M059J (cell line): ENCODE measurements at regions not wholly inside any gene's neighbourhood (a gene's known extent, or its start where the extent isn't known, plus 50 kb on each side); places are given as distances from the start of the nearest gene placed in this dataset.

ENCODE experiments used
- DNase-seq: peaks from one replicate; pipeline ENCODE4 v3.0.0-alpha.2; 2012; ENCODE audit warnings: low read depth

- DNase-seq = peak; percentile 9
Measured at GRCh38 chr20:8073024-8073832, 53.7 kb upstream of the TMX4 start.

GRCh38 chr20:8074931-8075330, 55.4 kb upstream of the TMX4 start:
- no peak for DNase-seq

- DNase-seq = no peak
Measured at GRCh38 chr20:8076306-8077136, 55.5 kb upstream of the PLCB1 start.

GRCh38 chr20:8077137-8077466, 55.0 kb upstream of the PLCB1 start:
- no peak for DNase-seq

GRCh38 chr20:8078528-8078914, 53.5 kb upstream of the PLCB1 start:
- peak; percentile 2 for DNase-seq

- no peak for DNase-seq
Measured at GRCh38 chr20:8079976-8080375, 52.1 kb upstream of the PLCB1 start.

GRCh38 chr20:8082025-8082424, 50.0 kb upstream of the PLCB1 start:
- no peak for DNase-seq
